ENCODE measurements at regions not wholly inside any gene's neighbourhood (a gene's known extent, or its start where the extent isn't known, plus 50 kb on each side); places are given as distances from the start of the nearest gene placed in this dataset.

DNA sequence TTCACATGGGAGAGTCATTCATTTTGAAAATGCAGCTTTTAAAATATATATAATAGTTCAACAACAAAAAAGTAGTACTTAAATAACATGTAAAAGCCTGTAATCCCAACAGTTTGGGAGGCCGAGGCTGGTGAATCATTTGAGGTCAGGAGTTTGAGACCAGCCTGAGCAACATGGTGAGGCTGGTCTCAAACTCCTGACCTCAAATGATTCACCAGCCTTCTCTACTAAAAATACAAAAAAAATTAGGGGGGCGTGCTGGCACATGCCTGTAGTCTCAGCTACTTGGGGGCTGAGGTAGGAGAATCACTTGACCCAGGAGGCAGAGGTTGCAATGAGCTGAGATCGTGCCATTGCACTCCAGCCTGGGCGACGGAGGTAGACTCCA, 256.3 kb upstream of the RGS6 start (continued):
- TF ChIP-seq ZNF462 (CRISPR knock-in tag; IDR thresholded peaks at IDR 0.05): no peak
- TF ChIP-seq, protein P1, sequence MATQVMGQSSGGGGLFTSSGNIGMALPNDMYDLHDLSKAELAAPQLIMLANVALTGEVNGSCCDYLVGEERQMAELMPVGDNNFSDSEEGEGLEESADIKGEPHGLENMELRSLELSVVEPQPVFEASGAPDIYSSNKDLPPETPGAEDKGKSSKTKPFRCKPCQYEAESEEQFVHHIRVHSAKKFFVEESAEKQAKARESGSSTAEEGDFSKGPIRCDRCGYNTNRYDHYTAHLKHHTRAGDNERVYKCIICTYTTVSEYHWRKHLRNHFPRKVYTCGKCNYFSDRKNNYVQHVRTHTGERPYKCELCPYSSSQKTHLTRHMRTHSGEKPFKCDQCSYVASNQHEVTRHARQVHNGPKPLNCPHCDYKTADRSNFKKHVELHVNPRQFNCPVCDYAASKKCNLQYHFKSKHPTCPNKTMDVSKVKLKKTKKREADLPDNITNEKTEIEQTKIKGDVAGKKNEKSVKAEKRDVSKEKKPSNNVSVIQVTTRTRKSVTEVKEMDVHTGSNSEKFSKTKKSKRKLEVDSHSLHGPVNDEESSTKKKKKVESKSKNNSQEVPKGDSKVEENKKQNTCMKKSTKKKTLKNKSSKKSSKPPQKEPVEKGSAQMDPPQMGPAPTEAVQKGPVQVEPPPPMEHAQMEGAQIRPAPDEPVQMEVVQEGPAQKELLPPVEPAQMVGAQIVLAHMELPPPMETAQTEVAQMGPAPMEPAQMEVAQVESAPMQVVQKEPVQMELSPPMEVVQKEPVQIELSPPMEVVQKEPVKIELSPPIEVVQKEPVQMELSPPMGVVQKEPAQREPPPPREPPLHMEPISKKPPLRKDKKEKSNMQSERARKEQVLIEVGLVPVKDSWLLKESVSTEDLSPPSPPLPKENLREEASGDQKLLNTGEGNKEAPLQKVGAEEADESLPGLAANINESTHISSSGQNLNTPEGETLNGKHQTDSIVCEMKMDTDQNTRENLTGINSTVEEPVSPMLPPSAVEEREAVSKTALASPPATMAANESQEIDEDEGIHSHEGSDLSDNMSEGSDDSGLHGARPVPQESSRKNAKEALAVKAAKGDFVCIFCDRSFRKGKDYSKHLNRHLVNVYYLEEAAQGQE (IDR thresholded peaks at IDR 0.05; ENCODE audit: unreplicated experiment): no peak
- TF ChIP-seq ZNF114 (CRISPR knock-in tag; IDR thresholded peaks at IDR 0.05): no peak

DNA sequence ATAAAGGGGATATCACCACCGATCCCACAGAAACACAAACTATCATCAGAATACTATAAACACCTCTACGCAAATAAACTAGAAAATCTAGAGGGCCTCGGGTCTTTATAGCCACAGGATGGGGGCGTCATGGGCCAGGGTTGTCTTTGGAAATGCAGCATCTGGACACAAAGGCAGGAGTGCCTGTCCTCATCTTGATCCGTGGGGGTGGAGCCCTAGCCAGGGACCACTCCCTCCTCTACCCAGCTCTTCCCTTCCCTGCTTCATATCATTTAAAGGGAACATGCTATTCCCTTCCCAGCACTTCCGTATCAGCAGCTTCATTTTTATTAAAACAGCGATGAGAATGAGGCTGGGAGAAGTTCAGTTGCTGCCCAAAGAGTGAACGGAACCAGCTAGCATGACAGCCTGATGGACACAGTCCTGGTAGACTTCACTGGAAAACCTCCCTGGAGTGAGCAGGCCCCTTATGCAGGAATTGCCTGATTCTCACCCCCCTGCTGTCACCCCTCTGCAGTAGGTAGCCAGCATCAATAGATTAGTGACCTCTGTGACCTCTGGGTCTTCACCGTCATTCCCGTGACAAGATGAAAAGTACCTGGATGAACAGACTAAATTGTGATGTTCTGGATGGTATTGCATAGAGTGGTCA, 251.4 kb upstream of the RGS6 start:
- H3K9me2 ChIP-seq (ENCODE audit: insufficient read depth): no peaks in the 10 kb centered on the region
- peak overlapping the region; percentile 30; the same call in 1 of the 2 replicates for H3K4me2 ChIP-seq
- Mint-ChIP-seq H3K9me3 (peaks cover 13% of the 10 kb centered on the region; the same call in 2 of the 3 replicates), H3K4me3 (peak overlapping the region; percentile 48; the same call in 1 of the 3 replicates), H3K27ac (no peak overlapping the region), H3K4me1 (peaks cover 26% of the 10 kb centered on the region), H3K36me3 (ENCODE audit: low read depth) (peaks cover 50% of the 10 kb centered on the region), H3K27me3 (ENCODE audit: insufficient read depth, low read depth, poor library complexity) (peaks cover 12% of the 10 kb centered on the region)
- peaks cover 25% of the 10 kb centered on the region for H3K4me1 ChIP-seq (ENCODE audit: insufficient read depth)
- peaks cover 10% of the 10 kb centered on the region for H4K20me1 ChIP-seq (replicated peaks; ENCODE audit: insufficient read depth)
- no peak overlapping the region for H3K27ac ChIP-seq (ENCODE audit: low read depth)
- no peaks in the 10 kb centered on the region for H3K36me3 ChIP-seq (ENCODE audit: insufficient read depth)
- ATAC-seq (peak; percentile 98), DNase-seq (ENCODE audit: low spot score) (peak; percentile 79)
- no peak overlapping the region for H3K4me3 ChIP-seq
- no peaks in the 10 kb centered on the region for H3F3A ChIP-seq (replicated peaks; ENCODE audit: low read depth)
- no peaks in the 10 kb centered on the region for H3K27me3 ChIP-seq (ENCODE audit: insufficient read depth)
- H2AFZ ChIP-seq: no peak overlapping the region
- H3K79me2 ChIP-seq (replicated peaks; ENCODE audit: insufficient read depth): no peaks in the 10 kb centered on the region
- TF ChIP-seq POLR2AphosphoS5 (IDR thresholded peaks at IDR 0.05; ENCODE audit: low read depth): 0 out of 2 replicates have a peak, but pooled peaks have one; percentile 27
- TF ChIP-seq ZNF462 (CRISPR knock-in tag; IDR thresholded peaks at IDR 0.05): peak; percentile 52; the same call in 1 of the 2 replicates

All from GM23338 (cell line).